ENCODE measurements at regions not wholly inside any gene's neighbourhood (a gene's known extent, or its start where the extent isn't known, plus 50 kb on each side); places are given as distances from the start of the nearest gene placed in this dataset.

DNA sequence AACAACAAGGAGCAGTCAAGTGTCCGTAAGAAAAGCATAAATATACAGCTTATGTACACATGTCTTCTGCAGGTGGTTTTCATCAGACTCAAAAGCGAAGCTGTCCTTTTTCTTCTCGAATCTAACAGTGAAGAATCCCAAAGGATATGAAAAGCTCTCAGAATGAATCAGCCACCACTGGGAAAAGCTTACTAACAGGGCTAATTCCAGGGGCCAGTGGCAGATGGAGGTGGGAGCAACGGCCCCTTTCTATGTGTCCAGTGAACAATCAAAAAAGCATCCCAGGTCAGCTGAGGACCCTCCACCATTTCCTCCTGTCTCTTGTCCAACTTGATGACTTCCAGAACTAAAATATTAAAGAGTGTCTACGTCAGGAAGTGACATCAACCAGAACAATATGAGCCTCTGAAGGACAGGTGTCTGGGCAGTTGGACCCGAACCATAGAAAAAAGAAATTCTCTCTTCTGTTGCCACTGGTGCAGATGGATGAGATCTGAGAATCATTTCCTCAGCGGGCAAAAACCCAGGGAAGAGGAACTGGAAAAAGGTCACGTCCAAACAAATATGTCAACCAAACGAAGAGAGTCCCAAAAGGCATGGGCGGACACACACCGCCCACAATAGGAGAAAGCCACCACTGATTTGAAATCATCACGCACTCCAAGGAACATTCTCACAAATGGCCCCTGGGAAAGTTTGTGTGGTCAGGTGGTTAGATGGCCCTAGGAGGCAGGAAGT, 70.4 kb upstream of the TIAM1 start:
- TF ChIP-seq, protein P1, sequence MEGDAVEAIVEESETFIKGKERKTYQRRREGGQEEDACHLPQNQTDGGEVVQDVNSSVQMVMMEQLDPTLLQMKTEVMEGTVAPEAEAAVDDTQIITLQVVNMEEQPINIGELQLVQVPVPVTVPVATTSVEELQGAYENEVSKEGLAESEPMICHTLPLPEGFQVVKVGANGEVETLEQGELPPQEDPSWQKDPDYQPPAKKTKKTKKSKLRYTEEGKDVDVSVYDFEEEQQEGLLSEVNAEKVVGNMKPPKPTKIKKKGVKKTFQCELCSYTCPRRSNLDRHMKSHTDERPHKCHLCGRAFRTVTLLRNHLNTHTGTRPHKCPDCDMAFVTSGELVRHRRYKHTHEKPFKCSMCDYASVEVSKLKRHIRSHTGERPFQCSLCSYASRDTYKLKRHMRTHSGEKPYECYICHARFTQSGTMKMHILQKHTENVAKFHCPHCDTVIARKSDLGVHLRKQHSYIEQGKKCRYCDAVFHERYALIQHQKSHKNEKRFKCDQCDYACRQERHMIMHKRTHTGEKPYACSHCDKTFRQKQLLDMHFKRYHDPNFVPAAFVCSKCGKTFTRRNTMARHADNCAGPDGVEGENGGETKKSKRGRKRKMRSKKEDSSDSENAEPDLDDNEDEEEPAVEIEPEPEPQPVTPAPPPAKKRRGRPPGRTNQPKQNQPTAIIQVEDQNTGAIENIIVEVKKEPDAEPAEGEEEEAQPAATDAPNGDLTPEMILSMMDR (conservative IDR thresholded peaks at IDR 0.05), result no peak
- no peaks in the 10 kb centered on the region for H3K9me3 Mint-ChIP-seq
- no peak overlapping the region for H3K4me3 Mint-ChIP-seq
- H3K27ac Mint-ChIP-seq, result no peak overlapping the region
- no peaks in the 10 kb centered on the region for H3K4me1 Mint-ChIP-seq (ENCODE audit: unreplicated experiment)
- no peak for DNase-seq (ENCODE audit: extremely low spot score, unreplicated experiment)
- H3K36me3 Mint-ChIP-seq, result peaks cover 3% of the 10 kb centered on the region
- H3K27me3 Mint-ChIP-seq, result no peaks in the 10 kb centered on the region

DNA sequence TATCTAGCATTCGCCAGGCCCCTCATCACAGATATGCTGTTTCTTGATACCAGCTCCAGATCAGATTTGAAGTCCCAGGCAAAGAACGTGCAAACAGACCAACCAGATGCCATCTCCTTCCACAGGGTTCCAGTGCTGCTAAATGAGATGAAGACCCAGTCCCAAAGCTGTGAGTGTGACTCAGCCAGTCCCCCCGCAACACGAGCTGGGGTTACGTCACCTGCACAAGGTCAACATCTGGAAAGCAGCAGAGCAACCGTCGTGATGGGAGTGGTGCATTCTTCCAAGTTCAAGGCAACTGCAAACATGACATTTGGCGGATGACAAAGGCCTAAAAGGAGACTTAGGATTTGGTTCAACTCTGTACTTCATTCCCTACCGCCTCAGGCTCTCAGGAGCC, 69.6 kb upstream of the TIAM1 start:
- Mint-ChIP-seq H3K27ac (no peak overlapping the region), H3K4me1 (ENCODE audit: unreplicated experiment) (no peaks in the 10 kb centered on the region), H3K36me3 (peaks cover 3% of the 10 kb centered on the region), H3K9me3 (no peaks in the 10 kb centered on the region), H3K4me3 (no peak overlapping the region), H3K27me3 (no peaks in the 10 kb centered on the region)
- TF ChIP-seq, protein P1 (conservative IDR thresholded peaks at IDR 0.05), result no peak
- DNase-seq (ENCODE audit: extremely low spot score, unreplicated experiment), result no peak

- no peak for DNase-seq (ENCODE audit: extremely low spot score, unreplicated experiment)
- Mint-ChIP-seq H3K4me3 (no peak overlapping the region), H3K9me3 (no peaks in the 10 kb centered on the region), H3K27me3 (no peaks in the 10 kb centered on the region), H3K27ac (no peak overlapping the region), H3K36me3 (peaks cover 3% of the 10 kb centered on the region), H3K4me1 (ENCODE audit: unreplicated experiment) (no peaks in the 10 kb centered on the region)
- TF ChIP-seq, protein P1 (conservative IDR thresholded peaks at IDR 0.05), result no peak
Observed at GRCh38 chr21:31410499-31411131, 66.6 kb upstream of the TIAM1 start.

GRCh38 chr21:31409831-31410487, 65.9 kb upstream of the TIAM1 start:
- Mint-ChIP-seq H3K27me3 (no peaks in the 10 kb centered on the region), H3K27ac (no peak overlapping the region), H3K36me3 (no peaks in the 10 kb centered on the region), H3K4me1 (ENCODE audit: unreplicated experiment) (no peaks in the 10 kb centered on the region), H3K4me3 (no peak overlapping the region), H3K9me3 (no peaks in the 10 kb centered on the region)
- DNase-seq (ENCODE audit: extremely low spot score, unreplicated experiment), result no peak
- TF ChIP-seq, protein P1 (conservative IDR thresholded peaks at IDR 0.05), result no peak

DNA sequence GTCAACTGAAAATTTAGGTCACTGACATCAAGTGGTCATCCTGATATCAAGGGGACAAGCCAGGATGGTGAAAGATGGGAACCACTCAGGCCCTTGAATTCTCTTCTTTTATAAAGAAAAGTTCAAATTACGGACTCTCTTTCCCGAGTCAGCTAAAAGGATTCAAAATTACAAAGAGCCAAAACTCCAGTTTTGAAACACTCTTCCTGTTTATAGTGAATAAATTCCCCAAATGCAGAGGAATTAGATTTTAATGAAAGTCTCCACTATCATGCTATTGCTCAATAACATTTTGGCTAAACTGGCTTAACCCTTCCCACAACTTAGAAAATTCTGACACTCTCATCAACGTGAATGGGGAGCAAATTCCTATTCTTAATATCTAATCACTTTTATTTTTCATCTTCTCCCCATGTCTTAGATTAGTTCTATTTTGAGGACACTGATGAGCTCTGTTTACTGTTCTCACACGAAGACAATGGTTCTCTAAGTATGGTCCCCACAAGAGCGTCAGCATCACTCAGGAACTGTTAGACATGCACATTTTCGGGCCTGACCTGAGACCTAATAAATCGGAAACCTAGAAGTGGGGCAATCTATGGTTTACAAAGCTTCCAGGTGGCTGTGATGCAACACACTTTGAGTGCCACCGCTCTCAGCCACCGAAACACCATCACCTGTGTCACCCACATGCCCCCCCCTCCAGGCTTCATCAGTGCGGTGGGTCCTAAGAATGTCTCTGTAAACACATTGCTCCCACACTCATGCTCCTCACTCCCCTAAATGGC, 64.4 kb upstream of the TIAM1 start:
- H3K9me3 Mint-ChIP-seq, result no peaks in the 10 kb centered on the region
- no peak overlapping the region for H3K4me3 Mint-ChIP-seq
- no peaks in the 10 kb centered on the region for H3K36me3 Mint-ChIP-seq
- no peak for DNase-seq (ENCODE audit: extremely low spot score, unreplicated experiment)
- TF ChIP-seq, protein P1 (conservative IDR thresholded peaks at IDR 0.05), result no peak
- no peak overlapping the region for H3K27ac Mint-ChIP-seq
- no peaks in the 10 kb centered on the region for H3K27me3 Mint-ChIP-seq
- H3K4me1 Mint-ChIP-seq (ENCODE audit: unreplicated experiment), result peaks cover 8% of the 10 kb centered on the region

Measured in type B pancreatic cell (in vitro differentiated cells).